ENCODE measurements at regions not wholly inside any gene's neighbourhood (a gene's known extent, or its start where the extent isn't known, plus 50 kb on each side); places are given as distances from the start of the nearest gene placed in this dataset.
A peak's percentile ranks its signal among the peaks of the same experiment; 100 is the strongest.

DNA sequence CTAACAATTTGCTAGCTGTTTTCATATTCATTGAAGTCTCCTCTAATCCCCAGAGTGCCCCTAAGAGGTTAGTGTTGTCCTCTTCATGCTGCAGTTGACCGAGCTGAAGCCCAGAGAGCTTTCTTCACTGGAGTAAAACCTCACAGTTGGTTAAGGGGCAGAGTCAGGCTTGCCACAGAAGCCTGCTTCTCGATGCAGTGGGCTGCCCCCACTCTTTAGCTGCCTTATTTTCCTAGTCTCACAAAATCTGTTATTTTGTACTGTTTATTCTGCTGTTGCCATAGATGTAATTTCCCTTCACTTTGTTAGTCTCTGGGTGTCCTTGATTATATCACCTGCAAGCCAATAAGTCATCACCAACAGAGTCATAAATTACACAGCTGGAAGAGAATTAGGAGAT lies 56.3 kb upstream of the ZPBP start:
- Mint-ChIP-seq H3K36me3 (no peaks in the 10 kb centered on the region), H3K27me3 (peaks cover 0 to 7% of the 10 kb centered on the region in 2 donors), H3K27ac (no peak overlapping the region), H3K9me3 (no peaks in the 10 kb centered on the region), H3K4me1 (ENCODE audit: low read depth in 2 of 2) (no peaks in the 10 kb centered on the region), H3K4me3 (no peak overlapping the region)
- DNase-seq (ENCODE audit: low spot score), result no peak
- ATAC-seq, result no peak

DNA sequence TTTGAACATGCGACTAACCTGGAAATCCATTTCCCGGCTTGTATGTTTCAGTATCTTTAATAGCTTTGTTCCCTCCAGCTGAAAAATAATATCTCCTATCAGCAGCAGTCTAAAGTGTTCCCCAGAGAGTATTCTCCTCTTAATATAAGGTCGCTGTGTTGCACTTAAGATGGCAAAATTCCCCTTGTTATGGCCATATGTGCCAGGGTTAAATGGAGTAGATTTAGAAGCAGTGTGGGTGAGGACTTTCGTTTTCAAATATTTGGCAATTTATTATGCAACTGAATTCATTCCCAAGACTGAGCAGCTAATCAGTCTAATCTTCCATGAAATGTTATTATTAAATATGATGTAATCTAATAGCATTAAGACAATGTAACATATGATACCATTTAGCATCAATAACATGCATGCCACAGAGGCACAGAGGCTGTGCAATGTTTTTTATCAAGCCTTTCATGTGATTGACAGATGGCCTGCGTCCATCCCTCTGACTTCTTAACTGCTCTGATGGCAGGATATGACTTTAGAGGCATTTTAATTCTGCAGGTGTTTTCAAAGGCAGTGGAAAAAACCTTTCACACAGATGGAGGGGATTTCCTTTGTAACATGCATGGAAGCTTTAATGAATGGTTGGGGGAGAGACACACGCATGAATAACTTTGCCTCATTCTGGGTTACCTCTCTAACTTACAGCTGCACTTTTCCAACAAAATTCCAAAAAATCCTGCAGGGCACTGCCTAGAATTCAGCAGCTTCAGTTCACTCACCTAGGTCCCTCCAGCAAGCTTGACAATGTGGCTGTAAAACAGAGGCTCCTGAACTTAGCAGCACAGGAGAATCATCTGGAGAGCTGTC lies 55.1 kb upstream of the ZPBP start:
- Mint-ChIP-seq H3K36me3 (no peaks in the 10 kb centered on the region), H3K27me3 (peaks cover 0 to 7% of the 10 kb centered on the region in 2 donors), H3K4me3 (no peak overlapping the region), H3K4me1 (ENCODE audit: low read depth in 2 of 2) (no peaks in the 10 kb centered on the region), H3K27ac (no peak overlapping the region), H3K9me3 (no peaks in the 10 kb centered on the region)
- no peak for ATAC-seq
- no peak for DNase-seq (ENCODE audit: low spot score)

- Mint-ChIP-seq H3K4me1 (ENCODE audit: low read depth in 2 of 2) (peaks cover 2 to 4% of the 10 kb centered on the region in 2 donors), H3K9me3 (no peaks in the 10 kb centered on the region), H3K4me3 (no peak overlapping the region), H3K27ac (peak overlapping the region in 1 of 2 donors; percentile 18), H3K36me3 (no peaks in the 10 kb centered on the region), H3K27me3 (peaks cover 1 to 7% of the 10 kb centered on the region in 2 donors)
- DNase-seq (ENCODE audit: low spot score), result no peak
- no peak for ATAC-seq
Measured at GRCh38 chr7:50146692-50147091, 53.6 kb upstream of the ZPBP start.

DNA sequence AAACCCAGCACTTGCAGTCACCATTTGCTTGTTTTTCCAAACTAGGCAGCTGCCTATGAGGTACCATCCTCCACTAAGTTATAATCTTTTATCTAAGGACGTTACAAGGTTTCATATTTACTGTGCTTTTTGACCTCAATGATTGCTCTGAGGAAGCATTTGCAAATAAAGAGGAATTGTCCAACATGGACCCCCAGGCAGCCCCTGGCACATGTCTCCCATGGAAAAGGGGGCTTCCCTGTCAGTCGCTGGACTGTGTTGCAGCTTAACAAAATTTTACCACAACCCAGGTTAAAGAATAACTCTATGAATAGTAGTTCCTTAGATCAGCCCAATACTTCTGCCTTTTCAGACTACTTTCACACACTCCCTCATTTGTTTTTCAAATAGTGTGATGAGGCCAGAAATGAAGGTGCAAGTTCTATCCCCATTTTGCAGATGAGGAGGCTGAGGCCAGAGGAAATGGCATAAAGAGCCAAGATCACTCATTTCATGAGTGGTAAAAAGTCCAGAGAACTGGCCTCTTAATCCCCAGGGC lies 52.8 kb upstream of the ZPBP start:
- Mint-ChIP-seq H3K4me3 (no peak overlapping the region), H3K9me3 (no peaks in the 10 kb centered on the region), H3K27me3 (peaks cover 9 to 13% of the 10 kb centered on the region in 2 donors), H3K27ac (peak overlapping the region in 1 of 2 donors; percentile 18), H3K36me3 (no peaks in the 10 kb centered on the region), H3K4me1 (ENCODE audit: low read depth in 2 of 2) (peaks cover 2 to 4% of the 10 kb centered on the region in 2 donors)
- no peak for ATAC-seq
- no peak for DNase-seq (ENCODE audit: low spot score)

DNA sequence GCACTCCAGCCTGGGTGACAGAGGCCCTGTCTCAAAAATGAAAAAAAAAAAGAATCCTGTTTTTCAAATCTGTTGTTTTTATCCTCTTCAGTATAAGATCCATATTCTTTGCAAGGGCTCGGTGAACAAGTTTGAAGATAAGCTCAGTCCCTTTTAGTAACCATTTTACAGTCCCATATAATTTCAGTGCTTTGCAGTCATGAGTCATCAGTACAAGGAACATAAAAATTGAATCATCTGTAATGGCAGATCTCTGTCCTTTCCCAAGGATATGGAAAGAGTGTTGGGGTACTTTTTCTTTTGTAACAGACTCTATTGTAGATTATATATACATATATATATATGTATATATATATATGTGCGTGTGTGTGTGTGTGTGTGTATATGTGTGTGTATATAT lies 52.2 kb upstream of the ZPBP start:
- Mint-ChIP-seq H3K27ac (no peak overlapping the region), H3K4me1 (ENCODE audit: low read depth in 2 of 2) (peaks cover 2 to 4% of the 10 kb centered on the region in 2 donors), H3K27me3 (peaks cover 9 to 13% of the 10 kb centered on the region in 2 donors), H3K9me3 (no peaks in the 10 kb centered on the region), H3K4me3 (no peak overlapping the region), H3K36me3 (no peaks in the 10 kb centered on the region)
- DNase-seq (ENCODE audit: low spot score) (no peak), ATAC-seq (no peak)

All from natural killer cell treated with Interleukin-12 subunit alpha and Interleukin-12 subunit beta and Interleukin-15 and Interleukin-18, amount 100 ng/mL, for 72 hours (primary cell).